ENCODE measurements at regions not wholly inside any gene's neighbourhood (a gene's known extent, or its start where the extent isn't known, plus 50 kb on each side); places are given as distances from the start of the nearest gene placed in this dataset.

GRCh38 chr3:3276630-3277029 is 97.1 kb upstream of the CRBN start:
- intact Hi-C loops (cut with micrococcal nuclease), result no loop called here

- intact Hi-C loops (cut with micrococcal nuclease), result no loop called here
Observed at GRCh38 chr3:3264796-3265195, 85.3 kb upstream of the CRBN start.

GRCh38 chr3:3260870-3261269 is 81.4 kb upstream of the CRBN start:
- intact Hi-C loops (cut with micrococcal nuclease), result no loop called here

GRCh38 chr3:3259181-3259580 is 79.7 kb upstream of the CRBN start:
- intact Hi-C loops (cut with micrococcal nuclease), result no loop called here

GRCh38 chr3:3258281-3258680 is 78.8 kb upstream of the CRBN start:
- intact Hi-C loops (cut with micrococcal nuclease), result no loop called here

- intact Hi-C loops (cut with micrococcal nuclease), result no loop called here
Observed at GRCh38 chr3:3241596-3241995, 62.1 kb upstream of the CRBN start.

GRCh38 chr3:3240986-3241385 is 61.5 kb upstream of the CRBN start:
- intact Hi-C loops (cut with micrococcal nuclease), result no loop called here

- intact Hi-C loops (cut with micrococcal nuclease), result no loop called here
Observed at GRCh38 chr3:3237979-3238378, 58.5 kb upstream of the CRBN start.

GRCh38 chr3:3232251-3232650 is 52.8 kb upstream of the CRBN start:
- intact Hi-C loops (cut with micrococcal nuclease), result no loop called here

Measured in T-helper 1 cell treated with Interleukin-12 subunit alpha and Interleukin-12 subunit beta and Interleukin-4 antibody, amounts not matched to agents 30 ng/mL and 1 ng/mL, for 36 hours (primary cell).